C1 segment of cervical spinal cord (tissue), 14 donors: ENCODE measurements at regions not wholly inside any gene's neighbourhood (a gene's known extent, or its start where the extent isn't known, plus 50 kb on each side); places are given as distances from the start of the nearest gene placed in this dataset.

Experiments
- DNase-seq, 14 donors: peaks; one replicate each; lab custom pipeline; 2025; lab: John Stamatoyannopoulos, UW

DNA sequence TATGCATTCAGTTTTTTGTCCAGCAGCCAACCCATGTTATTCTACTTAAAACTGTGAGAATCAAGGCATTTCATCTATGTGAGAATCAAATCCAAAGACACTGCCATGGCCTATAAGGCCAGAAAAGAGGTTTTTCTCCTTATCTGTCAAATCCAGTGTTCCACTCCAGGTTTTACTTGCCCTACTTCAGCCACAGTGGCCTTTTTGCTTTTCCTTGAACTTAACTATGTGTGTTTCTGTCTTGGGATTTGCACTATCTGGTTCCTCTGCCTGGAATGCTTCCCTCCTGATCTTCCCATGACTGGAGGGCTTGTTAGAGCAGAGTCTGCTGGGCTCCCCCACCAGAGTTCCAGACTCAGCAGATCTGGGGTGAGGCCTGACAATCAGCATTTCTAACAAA, 113.1 kb upstream of the DOK5 start:
- DNase-seq, result no peak

DNA sequence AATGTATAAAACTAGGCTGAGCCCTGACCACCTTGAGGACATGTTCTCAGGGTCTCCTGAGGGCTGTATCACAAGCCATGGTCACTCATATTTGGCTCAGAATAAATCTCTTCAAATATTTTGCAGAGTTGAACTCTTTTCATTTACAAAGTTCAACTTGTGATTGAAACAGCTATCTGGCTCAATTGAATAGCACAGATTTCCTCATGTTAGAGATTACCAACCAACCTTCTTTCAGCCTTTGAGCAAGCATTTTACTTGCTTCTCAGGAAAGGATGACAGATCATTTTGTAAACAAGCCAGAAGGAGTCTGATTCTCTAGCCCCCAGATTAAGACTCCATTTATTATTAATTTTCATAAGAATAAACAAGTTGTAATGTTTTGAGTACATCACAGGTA, 111.0 kb upstream of the DOK5 start:
- DNase-seq, result no peak

DNA sequence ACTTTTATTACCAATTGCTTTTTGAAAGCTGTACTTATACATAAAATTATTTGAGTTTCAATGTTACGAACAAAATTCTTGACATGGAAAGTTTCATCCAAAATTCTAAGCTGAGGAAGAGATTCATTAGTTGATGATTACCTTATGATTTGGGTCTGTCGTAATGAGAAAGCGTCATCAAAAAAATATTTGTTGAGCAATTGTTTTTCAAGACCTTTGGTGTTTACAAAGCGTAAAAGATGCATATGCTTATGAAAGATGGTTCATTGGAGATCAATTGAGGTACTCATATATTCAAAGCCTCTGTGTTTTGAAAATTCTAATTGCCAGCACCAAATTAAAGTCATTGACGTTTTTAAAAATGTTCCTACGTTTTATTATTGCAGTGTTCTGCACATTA, 110.5 kb upstream of the DOK5 start:
- no peak for DNase-seq

DNA sequence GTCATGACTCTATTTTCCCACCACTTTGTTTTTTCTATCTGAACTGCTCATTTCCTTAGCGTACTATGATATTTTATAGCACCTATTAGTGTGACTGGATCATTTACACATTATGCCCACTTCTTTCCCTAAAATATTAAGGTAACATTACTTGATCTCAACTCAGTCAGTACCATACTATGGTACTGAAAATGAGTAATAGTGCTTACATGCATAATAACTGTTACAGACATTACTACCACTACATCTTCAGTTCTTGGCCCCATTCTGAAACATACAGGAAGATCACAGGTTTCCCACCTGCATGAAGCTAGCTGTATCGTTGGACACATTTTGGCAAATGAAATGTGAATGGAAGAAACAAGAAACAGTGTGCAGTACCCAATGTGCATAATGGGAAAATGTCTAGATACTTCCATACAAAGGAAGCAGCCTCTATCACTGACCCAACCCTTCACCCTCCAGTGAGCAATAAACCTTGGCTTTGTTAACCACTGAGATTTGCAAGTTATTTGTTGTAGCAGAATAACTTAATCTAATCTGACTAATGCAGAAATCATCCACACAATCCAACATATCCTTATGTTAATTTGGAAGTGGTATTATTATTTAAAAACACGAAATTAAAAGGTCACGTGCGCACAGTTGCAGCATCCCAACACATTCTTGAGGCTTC, 108.6 kb upstream of the DOK5 start:
- no peak for DNase-seq

DNA sequence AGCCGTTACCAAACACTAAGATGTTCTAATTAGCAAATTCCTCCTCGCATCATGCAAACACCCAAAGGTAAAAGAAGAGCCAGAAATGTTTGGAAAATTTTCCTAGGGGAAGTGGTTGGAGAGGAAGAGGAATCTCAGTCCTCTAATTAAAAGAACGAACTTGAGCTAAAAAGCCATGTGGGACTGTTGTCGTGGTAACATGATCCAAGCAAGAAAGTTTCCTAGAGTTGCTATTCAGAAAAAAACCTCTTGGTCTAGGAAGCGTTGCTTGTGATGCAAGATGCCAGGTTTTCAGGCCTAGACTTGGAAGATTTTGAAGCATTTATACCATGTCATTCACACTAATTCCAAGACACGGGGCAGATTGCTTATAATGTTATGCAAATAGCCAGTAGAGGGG, 106.8 kb upstream of the DOK5 start:
- DNase-seq, result peak in 2 of 14 donors; percentile 0

DNA sequence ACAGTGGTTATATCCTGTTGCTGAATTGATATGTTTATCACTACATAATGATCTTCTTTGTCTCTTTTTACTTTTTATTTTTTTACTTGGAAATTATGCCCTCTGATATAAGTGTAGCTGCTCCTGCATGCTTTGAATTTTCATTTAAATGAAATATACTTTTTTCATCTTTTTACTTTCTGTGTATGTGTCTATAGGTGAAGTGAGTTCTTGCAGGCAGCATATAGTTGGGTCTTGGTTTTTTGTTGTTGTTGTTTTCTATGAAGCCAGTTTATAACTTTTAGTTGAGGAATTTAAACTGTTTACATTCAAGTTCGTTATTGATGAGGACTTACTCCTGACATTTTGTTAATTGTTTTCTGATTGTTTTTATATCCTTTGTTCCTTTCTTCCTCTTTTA, 103.1 kb upstream of the DOK5 start:
- DNase-seq, result no peak

DNA sequence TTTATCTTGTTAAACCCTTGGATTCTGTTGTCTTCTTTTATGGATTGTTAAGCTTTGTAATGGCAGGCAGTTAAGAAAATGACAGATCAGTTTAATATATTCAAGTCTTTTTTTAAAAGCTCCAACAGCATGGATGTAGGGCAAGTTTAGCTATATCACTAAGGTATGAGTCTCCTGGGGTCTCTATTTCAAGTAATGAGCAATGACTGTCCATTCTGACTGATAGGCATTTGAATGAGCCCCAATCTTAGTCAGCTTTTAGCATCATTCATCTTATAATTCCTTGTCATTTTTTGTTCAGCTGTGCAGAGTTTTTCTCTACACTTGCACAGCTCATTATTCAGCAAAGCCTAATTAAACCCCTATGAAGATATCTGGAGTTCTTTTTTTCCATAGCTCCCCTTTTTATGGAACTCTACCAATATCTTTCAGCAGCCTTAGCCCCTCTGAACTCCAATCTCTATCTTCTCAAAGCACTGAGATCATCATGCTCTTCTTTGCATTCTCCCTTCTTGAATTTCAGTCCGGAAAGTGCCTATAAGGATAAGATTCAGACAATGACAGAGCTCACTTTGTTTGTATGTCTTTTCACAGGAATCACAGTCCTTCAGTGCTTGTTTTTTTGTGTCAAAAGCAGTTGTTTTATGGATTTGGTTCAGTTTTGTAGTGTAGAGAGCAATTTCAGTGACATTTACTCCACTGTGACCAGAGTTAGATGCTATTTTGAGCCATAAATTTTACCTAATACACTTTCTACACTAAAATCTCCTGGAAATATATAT, 97.2 kb upstream of the DOK5 start:
- no peak for DNase-seq

DNA sequence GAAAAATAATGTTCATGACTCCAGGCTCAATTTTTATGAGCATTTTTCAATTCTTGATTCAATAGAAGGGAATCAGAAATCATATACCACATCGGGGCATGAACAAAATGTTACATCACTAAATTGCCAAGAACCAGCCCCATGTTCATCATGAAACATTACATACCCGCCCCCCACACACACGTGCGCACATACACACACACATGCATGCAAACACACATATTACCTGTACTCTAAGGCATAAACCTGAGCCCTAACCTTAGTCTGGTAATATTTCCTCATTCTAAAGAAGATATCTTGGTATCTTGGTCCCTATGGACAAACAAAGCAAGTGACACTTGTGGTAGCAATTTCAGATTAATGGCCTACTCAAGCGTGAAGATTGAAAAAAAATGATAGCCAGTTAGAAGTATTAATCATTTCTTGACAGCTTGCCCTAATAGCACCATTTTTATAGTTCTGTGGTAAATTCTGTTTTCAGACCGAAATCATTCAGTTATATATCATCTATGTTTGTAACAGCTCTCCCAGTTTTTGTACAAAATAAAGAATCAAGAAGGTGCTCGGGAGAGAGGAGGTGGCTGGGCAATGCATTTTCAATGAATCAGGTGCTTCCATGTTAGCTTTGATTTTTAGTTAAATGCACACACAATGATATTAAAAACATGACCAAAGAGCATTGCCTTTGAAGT, 95.4 kb upstream of the DOK5 start:
- no peak for DNase-seq

DNA sequence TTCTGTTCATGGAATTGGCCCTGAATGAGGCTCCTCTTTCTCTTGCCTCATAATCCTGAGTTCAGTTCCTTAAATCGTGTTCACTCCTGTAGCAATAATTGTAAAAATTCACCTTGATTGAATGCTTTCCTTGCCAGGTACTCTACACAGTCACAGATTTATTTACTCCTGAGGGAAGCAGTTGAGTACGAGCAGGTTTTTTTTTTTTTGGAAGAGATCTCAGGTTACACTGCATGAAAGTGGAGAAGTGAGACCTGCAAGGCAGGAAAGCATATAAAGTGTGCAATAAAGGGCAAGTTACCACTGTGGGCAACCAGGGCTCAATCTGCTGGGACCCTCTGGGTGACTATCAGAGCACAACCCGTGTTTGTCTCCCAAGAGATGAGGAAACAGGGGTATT, 93.0 kb upstream of the DOK5 start:
- no peak for DNase-seq

DNA sequence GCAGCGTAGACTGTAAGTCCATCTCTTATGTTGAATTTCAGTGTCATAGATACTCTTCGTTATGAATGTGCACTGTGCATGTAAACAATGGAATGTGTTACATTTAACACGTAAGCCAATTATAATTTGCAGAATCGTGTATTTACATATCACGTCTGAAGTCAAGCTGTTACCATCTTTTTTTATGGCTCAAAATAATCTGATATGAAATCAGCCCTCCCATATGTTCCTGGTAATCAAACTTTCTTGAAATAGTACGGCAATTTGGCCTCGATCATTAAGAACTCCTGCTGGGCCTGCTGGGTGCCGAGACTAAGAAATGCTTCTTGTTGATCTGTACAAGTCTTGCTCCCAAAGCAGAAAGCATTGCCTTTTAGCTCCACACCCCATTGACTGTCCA, 89.6 kb upstream of the DOK5 start:
- no peak for DNase-seq

DNA sequence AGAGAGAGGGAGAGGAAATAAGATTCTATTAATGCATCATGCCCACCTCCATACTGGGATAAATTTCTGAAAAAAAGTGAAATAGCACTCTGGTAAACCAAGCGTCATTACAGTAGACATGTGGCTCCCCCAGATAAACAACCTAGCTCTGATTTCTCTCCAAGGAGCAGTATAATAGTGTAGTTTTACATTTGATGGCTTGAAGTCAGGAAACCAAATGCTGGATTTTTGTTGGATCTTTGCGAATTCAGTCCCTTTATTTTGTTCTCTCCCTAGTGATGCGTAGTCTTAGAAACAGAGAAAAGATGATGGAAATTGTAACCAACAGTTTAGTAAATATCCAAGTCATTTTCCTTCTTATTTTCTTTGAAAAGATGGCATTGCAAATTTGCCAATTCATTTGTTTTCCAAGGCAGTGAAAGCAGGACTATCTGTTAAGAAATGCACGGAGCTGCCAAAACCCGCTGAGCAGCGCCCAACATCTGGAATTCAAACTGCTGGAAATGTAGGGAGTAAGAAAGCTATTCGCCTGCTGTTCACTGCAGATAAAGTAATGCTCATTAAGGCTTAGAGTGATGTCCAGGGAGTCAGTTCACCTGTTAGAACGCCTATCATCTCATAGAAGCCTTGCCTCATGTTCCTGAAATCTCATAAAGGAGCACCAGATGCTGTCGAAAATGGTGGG, 85.7 kb upstream of the DOK5 start:
- no peak for DNase-seq

DNA sequence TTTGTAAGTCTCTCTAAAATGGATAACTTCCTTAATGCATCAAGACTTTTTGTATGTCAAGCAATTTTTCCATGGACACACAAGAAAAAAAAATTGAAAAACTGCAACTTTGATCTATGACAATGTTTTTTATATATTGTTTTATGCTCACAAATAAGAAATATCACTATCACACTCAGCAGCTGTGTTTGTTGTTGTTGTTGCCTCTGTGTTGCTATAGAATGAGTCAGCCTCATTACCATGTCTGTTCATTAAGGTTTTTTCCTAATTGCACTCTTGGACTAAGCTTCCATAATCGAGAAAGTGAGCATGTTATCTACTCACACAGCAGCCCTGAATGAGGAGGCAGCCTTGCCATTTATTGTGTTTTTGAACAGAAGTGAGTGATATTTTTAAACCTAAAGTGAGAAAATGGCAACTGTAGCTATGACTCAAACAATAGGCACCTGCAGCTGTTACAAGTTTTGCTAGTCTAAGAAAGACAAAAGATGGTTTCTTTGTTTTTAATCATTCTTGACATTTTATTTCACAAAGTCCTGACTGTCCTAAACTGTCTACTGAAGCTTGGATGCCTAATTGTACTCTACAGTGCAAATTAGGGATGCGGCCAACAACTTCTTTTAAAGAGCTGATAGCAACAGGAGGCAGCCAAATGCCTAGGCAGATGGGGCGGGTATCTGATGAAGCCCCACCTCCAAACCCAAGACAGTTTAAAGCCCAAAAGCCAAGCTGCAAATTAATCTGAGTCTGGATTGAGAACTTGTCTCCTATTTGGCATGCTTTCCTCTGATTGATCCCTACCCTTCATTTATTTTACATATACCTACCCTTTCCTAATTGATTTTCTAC, 77.9 kb upstream of the DOK5 start:
- DNase-seq, result no peak

DNA sequence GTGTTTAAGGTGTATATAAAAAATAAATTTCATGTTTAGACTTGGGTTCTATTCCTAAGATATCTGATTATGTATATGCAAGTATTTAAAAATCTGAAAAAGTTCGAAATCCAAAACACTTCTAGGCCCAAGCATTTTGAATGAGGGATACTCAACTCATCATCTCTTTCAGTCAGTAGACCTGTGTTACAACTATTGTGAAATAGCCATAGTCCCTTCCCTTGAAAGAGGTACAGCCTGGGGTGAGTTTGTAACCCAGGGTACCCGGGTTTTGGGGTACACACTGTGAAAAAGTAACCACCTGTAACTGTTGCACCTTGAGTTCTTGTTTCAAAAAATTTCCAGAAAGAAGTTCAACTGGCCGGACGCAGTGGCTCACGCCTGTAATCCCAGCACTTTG, 76.6 kb upstream of the DOK5 start:
- no peak for DNase-seq

DNA sequence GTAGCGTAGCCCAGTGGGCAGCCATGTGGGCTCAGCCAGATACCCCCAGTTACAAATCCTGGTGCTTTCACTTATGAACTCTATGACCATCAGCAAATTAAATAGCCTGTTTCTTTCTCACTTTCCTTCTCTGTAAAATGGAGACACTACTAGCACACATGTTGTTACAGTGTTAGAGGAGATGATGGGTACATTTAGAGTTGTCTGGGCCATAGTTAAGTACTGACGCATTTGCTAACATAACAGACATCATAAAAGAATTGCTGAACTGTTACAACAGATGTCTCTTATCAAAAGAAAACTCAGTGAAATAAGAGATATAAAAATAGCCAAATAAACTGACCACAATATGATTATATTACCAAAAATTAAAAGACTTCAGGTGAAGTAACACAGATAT, 69.9 kb upstream of the DOK5 start:
- DNase-seq, result no peak

DNA sequence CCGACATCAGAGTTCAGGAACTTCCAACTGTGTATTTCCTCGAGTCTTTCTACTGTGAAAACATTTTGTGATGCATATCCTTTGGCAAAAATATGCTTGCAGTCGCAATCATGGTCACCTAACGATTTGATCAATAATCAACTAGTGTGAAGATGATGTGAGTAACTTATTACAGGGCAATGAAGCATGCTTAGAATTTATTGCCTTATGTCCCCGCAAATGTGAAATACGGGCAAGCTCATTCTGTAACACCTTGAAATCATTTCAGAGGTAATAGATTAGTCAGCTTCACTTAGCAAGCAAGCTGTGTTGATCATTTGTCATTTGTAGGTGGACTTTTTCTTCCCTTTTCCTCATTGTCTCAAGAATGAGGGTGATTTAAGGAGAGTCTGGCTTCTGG, 67.9 kb upstream of the DOK5 start:
- no peak for DNase-seq

DNA sequence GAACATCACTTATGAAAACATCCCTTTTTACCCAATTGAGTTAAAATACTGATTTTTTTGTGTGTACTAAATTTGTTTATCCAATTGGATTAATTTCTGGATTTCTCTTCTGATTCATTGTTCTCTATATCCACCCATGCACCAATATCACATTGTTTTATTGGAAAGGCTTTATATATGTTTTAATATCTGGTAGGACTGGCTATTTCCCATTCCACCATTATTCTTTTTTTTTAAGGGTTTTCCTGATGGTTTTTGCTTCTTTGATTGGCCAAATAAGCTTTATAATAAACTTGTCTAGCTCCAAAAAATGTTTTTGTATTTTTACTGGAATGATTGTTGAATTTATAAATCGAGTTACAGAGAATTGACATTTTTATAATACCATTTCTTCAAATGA, 59.4 kb upstream of the DOK5 start:
- no peak for DNase-seq

DNA sequence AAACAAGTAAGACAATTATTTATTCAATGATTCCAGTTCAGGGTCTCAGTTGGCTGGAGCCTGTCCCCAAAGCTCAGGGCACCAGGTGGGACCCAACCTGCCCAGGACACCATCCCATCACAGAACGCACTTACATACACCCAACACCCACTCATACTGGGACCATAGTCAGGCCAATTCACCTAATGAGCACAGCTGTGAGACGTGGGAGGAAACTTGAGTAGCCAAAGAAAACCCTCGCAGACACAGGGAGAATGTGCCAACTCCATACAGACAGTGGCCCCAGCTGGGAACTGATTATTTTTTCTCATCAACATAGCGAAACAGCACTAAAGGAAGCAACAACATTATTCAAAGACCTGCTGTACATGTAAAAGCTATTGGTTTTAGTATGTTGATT, 58.6 kb upstream of the DOK5 start:
- DNase-seq, result no peak

DNA sequence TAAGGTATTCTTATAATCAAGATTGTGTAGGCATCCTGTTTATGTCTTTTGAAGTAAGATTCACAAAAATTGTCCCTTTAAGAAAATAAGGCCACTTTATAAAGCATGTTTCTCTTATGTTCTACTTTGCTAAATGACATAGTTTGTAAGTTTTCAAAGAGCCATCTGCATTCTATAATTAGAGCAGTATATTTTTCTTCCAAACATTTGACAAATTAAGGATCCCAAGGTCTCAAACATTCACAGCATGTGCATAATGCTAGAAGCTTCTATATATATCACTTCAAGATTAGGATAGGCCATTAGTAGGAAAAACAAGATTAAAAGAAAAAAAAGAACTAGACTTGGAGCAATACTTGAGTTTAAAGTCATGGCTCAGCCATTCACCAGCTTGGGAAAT, 55.9 kb upstream of the DOK5 start:
- no peak for DNase-seq
